ENCODE measurements at regions not wholly inside any gene's neighbourhood (a gene's known extent, or its start where the extent isn't known, plus 50 kb on each side); places are given as distances from the start of the nearest gene placed in this dataset.

GRCh38 chr2:174660984-174661675 is 63.5 kb upstream of the WIPF1 start:
- Histone ChIP-seq H3K27me3 (ENCODE audit: control insufficient read depth, insufficient read depth, low read length) (no peaks in the 10 kb centered on the region), H3K36me3 (replicated peaks; ENCODE audit: control insufficient read depth, insufficient read depth, low read length) (no peaks in the 10 kb centered on the region), H3K4me3 (ENCODE audit: insufficient read depth, low read depth, low read length) (no peak overlapping the region)
- no peak for DNase-seq

GRCh38 chr2:174659069-174659900 is 61.7 kb upstream of the WIPF1 start:
- no peaks in the 10 kb centered on the region for H3K27me3 ChIP-seq (ENCODE audit: control insufficient read depth, insufficient read depth, low read length)
- no peaks in the 10 kb centered on the region for H3K36me3 ChIP-seq (replicated peaks; ENCODE audit: control insufficient read depth, insufficient read depth, low read length)
- no peak for DNase-seq

GRCh38 chr2:174656676-174657176 is 59.1 kb upstream of the WIPF1 start:
- Histone ChIP-seq H3K4me3 (ENCODE audit: insufficient read depth, low read depth, low read length) (no peak overlapping the region), H3K36me3 (replicated peaks; ENCODE audit: control insufficient read depth, insufficient read depth, low read length) (no peaks in the 10 kb centered on the region), H3K27me3 (ENCODE audit: control insufficient read depth, insufficient read depth, low read length) (no peaks in the 10 kb centered on the region)
- no peak for DNase-seq

More at GRCh38 chr2:174659069-174659900, 61.7 kb upstream of the WIPF1 start:
- no peak overlapping the region for H3K4me3 ChIP-seq (ENCODE audit: insufficient read depth, low read depth, low read length)

- Histone ChIP-seq H3K4me3 (ENCODE audit: insufficient read depth, low read depth, low read length) (no peak overlapping the region), H3K27me3 (ENCODE audit: control insufficient read depth, insufficient read depth, low read length) (no peaks in the 10 kb centered on the region), H3K36me3 (replicated peaks; ENCODE audit: control insufficient read depth, insufficient read depth, low read length) (no peaks in the 10 kb centered on the region)
- DNase-seq = no peak
Observed at GRCh38 chr2:174656035-174656434, 58.4 kb upstream of the WIPF1 start.

- no peak overlapping the region for H3K4me3 ChIP-seq (ENCODE audit: insufficient read depth, low read depth, low read length)
- DNase-seq = no peak
- no peaks in the 10 kb centered on the region for H3K27me3 ChIP-seq (ENCODE audit: control insufficient read depth, insufficient read depth, low read length)
- no peaks in the 10 kb centered on the region for H3K36me3 ChIP-seq (replicated peaks; ENCODE audit: control insufficient read depth, insufficient read depth, low read length)
Observed at GRCh38 chr2:174654419-174654941, 56.9 kb upstream of the WIPF1 start.

GRCh38 chr2:174648896-174649295 is 51.3 kb upstream of the WIPF1 start:
- Histone ChIP-seq H3K4me3 (ENCODE audit: insufficient read depth, low read depth, low read length) (no peak overlapping the region), H3K36me3 (replicated peaks; ENCODE audit: control insufficient read depth, insufficient read depth, low read length) (no peaks in the 10 kb centered on the region), H3K27me3 (ENCODE audit: control insufficient read depth, insufficient read depth, low read length) (no peaks in the 10 kb centered on the region)
- DNase-seq = no peak

Data from H7 (cell line).